ENCODE measurements at regions not wholly inside any gene's neighbourhood (a gene's known extent, or its start where the extent isn't known, plus 50 kb on each side); places are given as distances from the start of the nearest gene placed in this dataset.

- TF ChIP-seq CTCF (IDR thresholded peaks at IDR 0.05): no peak
- TF ChIP-seq POLR2A (IDR thresholded peaks at IDR 0.05): no peak
Observed at GRCh38 chr5:8919096-8919495, 626.8 kb downstream of the SEMA5A start.

Data from heart left ventricle (tissue), 13 donors.